ENCODE measurements at regions not wholly inside any gene's neighbourhood (a gene's known extent, or its start where the extent isn't known, plus 50 kb on each side); places are given as distances from the start of the nearest gene placed in this dataset.

- Histone ChIP-seq H3K4me3 (no peak overlapping the region), H3K4me1 (ENCODE audit: low read depth) (no peaks in the 10 kb centered on the region), H3K36me3 (ENCODE audit: low read depth) (no peaks in the 10 kb centered on the region), H3K9me3 (no peaks in the 10 kb centered on the region)
- intact Hi-C loops (cut with DNase I, micrococcal nuclease), result no loop called here
- DNase-seq (no peak), ATAC-seq (no peak)
- TF ChIP-seq CTCF (IDR thresholded peaks at IDR 0.05), result no peak
These were observed 111.8 kb downstream of the FOXA2 start for GRCh38 chr20:22472447-22473100.

GRCh38 chr20:22471156-22471836 is 113.1 kb downstream of the FOXA2 start:
- ATAC-seq (peak; percentile 94), DNase-seq (peak; percentile 60 to 68 (median 67))
- intact Hi-C loops (cut with DNase I, micrococcal nuclease), result no loop called here
- Histone ChIP-seq H3K4me3 (no peak overlapping the region), H3K36me3 (ENCODE audit: low read depth) (no peaks in the 10 kb centered on the region), H3K9me3 (no peaks in the 10 kb centered on the region), H3K4me1 (ENCODE audit: low read depth) (no peaks in the 10 kb centered on the region)
- no peak for TF ChIP-seq CTCF (IDR thresholded peaks at IDR 0.05)

- H3K4me3 ChIP-seq, result no peak overlapping the region
- no peak for TF ChIP-seq CTCF (IDR thresholded peaks at IDR 0.05)
- no peaks in the 10 kb centered on the region for H3K9me3 ChIP-seq
- intact Hi-C loops (cut with DNase I, micrococcal nuclease), result no loop called here
- H3K4me1 ChIP-seq (ENCODE audit: low read depth), result no peaks in the 10 kb centered on the region
- ATAC-seq (no peak), DNase-seq (no peak)
- no peaks in the 10 kb centered on the region for H3K36me3 ChIP-seq (ENCODE audit: low read depth)
These were observed 113.7 kb downstream of the FOXA2 start for GRCh38 chr20:22470620-22471026.

- no peak overlapping the region for H3K4me3 ChIP-seq
- H3K36me3 ChIP-seq (ENCODE audit: low read depth), result no peaks in the 10 kb centered on the region
- TF ChIP-seq CTCF (IDR thresholded peaks at IDR 0.05), result no peak
- no peaks in the 10 kb centered on the region for H3K4me1 ChIP-seq (ENCODE audit: low read depth)
- DNase-seq (no peak), ATAC-seq (peak; percentile 32)
- H3K9me3 ChIP-seq, result no peaks in the 10 kb centered on the region
- intact Hi-C loops (cut with DNase I, micrococcal nuclease), result no loop called here
These were observed 117.8 kb downstream of the FOXA2 start for GRCh38 chr20:22466447-22467171.

- H3K9me3 ChIP-seq, result no peaks in the 10 kb centered on the region
- no peak overlapping the region for H3K4me3 ChIP-seq
- no peak for ATAC-seq
- no peaks in the 10 kb centered on the region for H3K4me1 ChIP-seq (ENCODE audit: low read depth)
- DNase-seq, result no peak
- intact Hi-C loops (cut with DNase I, micrococcal nuclease), result no loop called here
- no peak for TF ChIP-seq CTCF (IDR thresholded peaks at IDR 0.05)
- no peaks in the 10 kb centered on the region for H3K36me3 ChIP-seq (ENCODE audit: low read depth)
These were observed 118.5 kb downstream of the FOXA2 start for GRCh38 chr20:22465622-22466446.
